Upper lobe of left lung (tissue), 6 donors: ENCODE measurements at regions not wholly inside any gene's neighbourhood (a gene's known extent, or its start where the extent isn't known, plus 50 kb on each side); places are given as distances from the start of the nearest gene placed in this dataset.

ENCODE experiments used
- ATAC-seq, 2 donors: fragments of 200-7000 bp; cut with Tn5 transposase; one replicate each; pipeline ENCODE4 v1.9.1; 2022; ENCODE audit warnings: mild to moderate bottlenecking in 2 of 2, moderate library complexity in 2 of 2; ENCODE audit not compliant: low FRiP score in 2 of 2
- DNase-seq, 2 donors: peaks; one replicate each; pipeline ENCODE4 v3.0.0-alpha.2; 2019 to 2020
- H3K27ac ChIP-seq, 4 donors: fragments of 200-600 bp; sonication (generic); one replicate each; pipeline ENCODE4 v1.5.1; 2016 to 2019
- H3K27me3 ChIP-seq, 4 donors: fragments of 200-600 bp; sonication (generic); one replicate each; pipeline ENCODE4 v1.5.1; 2017 to 2019
- H3K36me3 ChIP-seq, 4 donors: fragments of 200-600 bp; sonication (generic); one replicate each; pipeline ENCODE4 v1.5.1; 2016 to 2019
- H3K4me1 ChIP-seq, 4 donors: fragments of 200-600 bp; sonication (generic); one replicate each; pipeline ENCODE4 v1.5.1; 2018 to 2019
- H3K4me3 ChIP-seq, 4 donors: fragments of 200-600 bp; sonication (generic); one replicate each; pipeline ENCODE4 v1.5.1; 2017 to 2019; ENCODE audit warnings: mild to moderate bottlenecking in 2 of 4, moderate library complexity in 1 of 4
- H3K9me3 ChIP-seq, 4 donors: fragments of 200-600 bp; sonication (generic); one replicate each; pipeline ENCODE4 v1.5.1; 2018 to 2019
- EP300 ChIP-seq, 4 donors: sonication (generic); formaldehyde crosslinking; IDR thresholded peaks; one replicate each; pipeline ENCODE4 v1.5.1; 2017; ENCODE audit warnings: antibody characterized with exemption in 4 of 4, control low read depth in 2 of 4
- POLR2A ChIP-seq, 4 donors: fragments of 450-650 bp; IDR thresholded peaks; one replicate each; pipeline ENCODE4 v1.5.1; 2016 to 2017; ENCODE audit warnings: antibody characterized with exemption in 4 of 4, mild to moderate bottlenecking in 2 of 4
- POLR2AphosphoS5 ChIP-seq, 2 donors: sonication (generic); formaldehyde crosslinking; IDR thresholded peaks; one replicate each; pipeline ENCODE4 v1.5.1; 2017; ENCODE audit warnings: antibody characterized with exemption in 2 of 2
- WGBS, 2 donors: methylation state at CpG; one replicate each; pipeline ENCODE4 v1.1.5; 2017 to 2018; 5-methylcytosine and 5-hydroxymethylcytosine counted together
- TF ChIP-seq, protein P1 (sequence below), 6 experiments: fragments of 450-650 bp in 4 of 6; fragments of 200-600 bp in 2 of 6; sonication (generic) in 2 of 6; IDR thresholded peaks; one replicate each; pipeline ENCODE4 v1.5.1; 2016 to 2019; ENCODE audit warnings: antibody characterized with exemption in 6 of 6
- donor health status: DM: no; HTN: no; CAD: no; lungs with moderate emphysema.
- donor health status: DM: no; HTN: yes; CAD: no; lungs with severe emphysema.

DNA sequence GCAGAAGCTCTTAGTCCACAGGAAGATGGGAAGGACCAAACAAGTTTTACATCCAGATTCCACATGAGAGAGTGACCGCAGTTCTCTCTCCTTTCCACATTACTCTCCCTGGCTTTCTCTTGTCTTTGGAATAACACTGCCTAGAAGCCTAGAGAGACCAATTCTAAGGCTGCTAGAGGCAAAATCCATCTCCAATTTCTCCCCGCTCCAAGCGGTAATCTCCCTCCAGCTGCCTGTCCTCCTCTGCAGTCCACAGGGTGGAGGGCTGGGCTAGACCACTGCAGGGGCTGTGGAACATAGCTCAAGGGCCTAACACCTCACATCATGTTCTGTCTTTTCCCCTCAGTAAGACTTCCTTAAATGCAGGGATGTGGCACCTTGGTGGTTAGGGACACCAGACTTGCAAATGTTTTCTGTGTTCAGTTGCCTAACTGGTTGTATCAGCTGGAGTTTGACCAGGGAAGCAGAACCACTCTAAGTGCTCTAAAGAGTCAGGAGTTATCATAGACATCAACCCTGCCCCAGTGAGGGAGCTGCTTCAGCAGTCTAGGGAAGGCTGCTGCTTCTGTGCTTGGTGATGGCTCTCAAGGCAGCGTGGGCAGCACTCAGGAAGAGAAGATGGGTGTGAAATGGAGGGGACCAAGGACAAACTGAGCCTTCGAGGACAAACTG lies 423.1 kb downstream of the BCOR start:
- WGBS, 2 donors, result 86 to 89% methylated on average over 5 of the region's 5 CpGs
- no peaks in the 10 kb centered on the region for H3K4me1 ChIP-seq
- DNase-seq (no peak), ATAC-seq (no peak)
- no peaks in the 10 kb centered on the region for H3K36me3 ChIP-seq
- no peaks in the 10 kb centered on the region for H3K9me3 ChIP-seq
- H3K27me3 ChIP-seq, result no peaks in the 10 kb centered on the region
- TF ChIP-seq EP300 (IDR thresholded peaks at IDR 0.05) (no peak), POLR2A (IDR thresholded peaks at IDR 0.05) (no peak)
- no peak overlapping the region for H3K27ac ChIP-seq
- H3K4me3 ChIP-seq, result no peak overlapping the region

DNA sequence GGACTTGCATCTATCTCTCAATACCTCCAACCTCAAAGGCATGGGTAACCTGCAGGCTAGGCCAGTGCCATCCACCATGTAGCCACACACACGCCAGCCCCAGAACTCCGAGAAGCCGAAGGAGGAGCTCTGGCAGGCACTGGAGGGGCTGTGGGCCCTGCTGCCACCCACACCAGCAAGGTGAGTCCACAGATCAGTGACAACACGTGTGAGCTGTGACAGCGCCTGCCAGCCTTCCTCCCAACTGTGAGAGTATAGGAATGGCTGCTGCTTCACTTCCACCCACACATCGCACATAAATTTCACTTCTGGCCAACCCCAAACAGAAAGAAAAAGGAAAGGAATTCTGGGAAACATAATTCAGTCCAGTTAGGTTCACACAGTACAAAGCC lies 422.6 kb downstream of the BCOR start:
- H3K36me3 ChIP-seq, result no peaks in the 10 kb centered on the region
- H3K9me3 ChIP-seq, result no peaks in the 10 kb centered on the region
- no peaks in the 10 kb centered on the region for H3K27me3 ChIP-seq
- DNase-seq (no peak), ATAC-seq (no peak)
- 71 to 88% methylated on average over 4 to 6 of the region's 6 CpGs for WGBS, 2 donors
- H3K27ac ChIP-seq, result no peak overlapping the region
- TF ChIP-seq POLR2AphosphoS5 (IDR thresholded peaks at IDR 0.05) (no peak), EP300 (IDR thresholded peaks at IDR 0.05) (no peak), POLR2A (IDR thresholded peaks at IDR 0.05) (no peak)
- TF ChIP-seq, protein P1, sequence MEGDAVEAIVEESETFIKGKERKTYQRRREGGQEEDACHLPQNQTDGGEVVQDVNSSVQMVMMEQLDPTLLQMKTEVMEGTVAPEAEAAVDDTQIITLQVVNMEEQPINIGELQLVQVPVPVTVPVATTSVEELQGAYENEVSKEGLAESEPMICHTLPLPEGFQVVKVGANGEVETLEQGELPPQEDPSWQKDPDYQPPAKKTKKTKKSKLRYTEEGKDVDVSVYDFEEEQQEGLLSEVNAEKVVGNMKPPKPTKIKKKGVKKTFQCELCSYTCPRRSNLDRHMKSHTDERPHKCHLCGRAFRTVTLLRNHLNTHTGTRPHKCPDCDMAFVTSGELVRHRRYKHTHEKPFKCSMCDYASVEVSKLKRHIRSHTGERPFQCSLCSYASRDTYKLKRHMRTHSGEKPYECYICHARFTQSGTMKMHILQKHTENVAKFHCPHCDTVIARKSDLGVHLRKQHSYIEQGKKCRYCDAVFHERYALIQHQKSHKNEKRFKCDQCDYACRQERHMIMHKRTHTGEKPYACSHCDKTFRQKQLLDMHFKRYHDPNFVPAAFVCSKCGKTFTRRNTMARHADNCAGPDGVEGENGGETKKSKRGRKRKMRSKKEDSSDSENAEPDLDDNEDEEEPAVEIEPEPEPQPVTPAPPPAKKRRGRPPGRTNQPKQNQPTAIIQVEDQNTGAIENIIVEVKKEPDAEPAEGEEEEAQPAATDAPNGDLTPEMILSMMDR (IDR thresholded peaks at IDR 0.05), result no peak
- H3K4me1 ChIP-seq, result no peaks in the 10 kb centered on the region
- no peak overlapping the region for H3K4me3 ChIP-seq

- WGBS, 2 donors, result 49 to 91% methylated on average over 1 to 2 of the region's 2 CpGs
- no peak overlapping the region for H3K4me3 ChIP-seq
- H3K36me3 ChIP-seq, result no peaks in the 10 kb centered on the region
- H3K27me3 ChIP-seq, result no peaks in the 10 kb centered on the region
- no peak overlapping the region for H3K27ac ChIP-seq
- TF ChIP-seq POLR2AphosphoS5 (IDR thresholded peaks at IDR 0.05), result no peak
- TF ChIP-seq, protein P1 (IDR thresholded peaks at IDR 0.05), result no peak
- TF ChIP-seq POLR2A (IDR thresholded peaks at IDR 0.05), result no peak
- no peak for TF ChIP-seq EP300 (IDR thresholded peaks at IDR 0.05)
- no peaks in the 10 kb centered on the region for H3K9me3 ChIP-seq
- H3K4me1 ChIP-seq, result no peaks in the 10 kb centered on the region
- no peak for ATAC-seq
- no peak for DNase-seq
Measured at GRCh38 chrX:39675619-39676018, 422.1 kb downstream of the BCOR start.

- H3K4me1 ChIP-seq, result no peaks in the 10 kb centered on the region
- H3K36me3 ChIP-seq, result no peaks in the 10 kb centered on the region
- DNase-seq, result no peak
- H3K27me3 ChIP-seq, result no peaks in the 10 kb centered on the region
- no peak overlapping the region for H3K4me3 ChIP-seq
- TF ChIP-seq POLR2A (IDR thresholded peaks at IDR 0.05), result no peak
- TF ChIP-seq EP300 (IDR thresholded peaks at IDR 0.05), result no peak
- TF ChIP-seq POLR2AphosphoS5 (IDR thresholded peaks at IDR 0.05), result no peak
- TF ChIP-seq, protein P1 (IDR thresholded peaks at IDR 0.05), result no peak
- H3K9me3 ChIP-seq, result no peaks in the 10 kb centered on the region
- ATAC-seq, result no peak
- H3K27ac ChIP-seq, result no peak overlapping the region
- 76 to 88% methylated on average over 3 of the region's 3 CpGs for WGBS, 2 donors
Measured at GRCh38 chrX:39676434-39676833, 421.3 kb downstream of the BCOR start.

DNA sequence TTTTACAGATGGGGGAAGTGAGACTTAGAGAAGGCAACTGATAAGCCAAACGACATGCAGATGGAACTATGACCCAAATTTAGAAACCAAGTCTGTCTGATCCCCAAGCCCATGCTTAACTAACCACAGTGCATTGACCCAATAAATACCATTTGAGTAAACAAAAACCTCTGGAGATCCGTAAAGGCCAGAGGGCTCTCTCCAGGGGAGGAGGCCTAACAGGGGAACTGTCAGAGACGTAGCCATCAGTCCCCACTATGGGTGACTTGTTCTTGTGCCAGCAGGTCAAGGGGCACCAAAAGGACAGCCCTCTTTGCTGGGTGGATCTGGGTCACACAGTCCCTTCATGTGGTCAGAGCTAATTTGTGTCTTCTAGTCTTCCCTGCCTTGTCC lies 420.2 kb downstream of the BCOR start:
- DNase-seq (no peak), ATAC-seq (no peak)
- Histone ChIP-seq H3K36me3 (no peaks in the 10 kb centered on the region), H3K4me1 (no peaks in the 10 kb centered on the region), H3K27me3 (no peaks in the 10 kb centered on the region), H3K4me3 (no peak overlapping the region), H3K9me3 (no peaks in the 10 kb centered on the region), H3K27ac (no peak overlapping the region)
- TF ChIP-seq POLR2AphosphoS5 (IDR thresholded peaks at IDR 0.05) (no peak), EP300 (IDR thresholded peaks at IDR 0.05) (no peak), POLR2A (IDR thresholded peaks at IDR 0.05) (no peak)
- TF ChIP-seq, protein P1 (IDR thresholded peaks at IDR 0.05), result no peak
- 43 to 74% methylated on average over 1 to 3 of the region's 3 CpGs for WGBS, 2 donors
